HCT116 (cell line): ENCODE measurements at regions not wholly inside any gene's neighbourhood (a gene's known extent, or its start where the extent isn't known, plus 50 kb on each side); places are given as distances from the start of the nearest gene placed in this dataset.

Source experiments
- ATAC-seq: fragments of 200-7000 bp; cut with Tn5 transposase; 2 replicates; pipeline ENCODE4 v1.9.1; 2020; ENCODE audit warnings: mild to moderate bottlenecking, moderate library complexity
- BruUV-seq: library from RNA; stranded (reverse); fragments of 400-500 nt; replicated peaks from 2 replicates; lab custom pipeline; 2021; lab: Mats Ljungman, UMichigan
- CTCF ChIA-PET: fragments of 300-600 bp; sonication (Branson Sonifier 250); formaldehyde crosslinking; loops from one replicate; lab custom pipeline; 2021; ENCODE audit warnings: antibody characterized with exemption; lab: Charles Lee
- POLR2A ChIA-PET: fragments of 300-600, 350-600 bp; sonication (Branson Sonifier 250); formaldehyde crosslinking; loops from one replicate; lab custom pipeline; 2021; ENCODE audit warnings: antibody characterized with exemption; lab: Charles Lee
- RAD21 ChIA-PET, 2 experiments: fragments of 300-600 bp; sonication (Branson Sonifier 250); formaldehyde crosslinking; loops; one replicate each; lab custom pipeline; 2023; ENCODE audit warnings: low total read pairs in 2 of 2; ENCODE audit not compliant: uncharacterized antibody in 2 of 2, unreplicated experiment in 2 of 2, low non-redundant PET in 1 of 2; lab: Charles Lee
- DNase-seq: peaks from one replicate; pipeline ENCODE4 v3.0.0-alpha.2; 2010; ENCODE audit warnings: low read depth, low spot score
- H2AFZ ChIP-seq: fragments of 200-600 bp; shearing (Covaris generic), sonication (generic); 2 replicates; pipeline ENCODE4 v1.6.1; 2017; ENCODE audit warnings: low read depth, mixed run types, mixed read lengths, antibody characterized with exemption, low read length; ENCODE audit not compliant: poor library complexity, severe bottlenecking
- H3K27ac ChIP-seq: 2 replicates; pipeline ENCODE4 v1.5.1; 2012; ENCODE audit warnings: low read depth, low read length
- H3K27me3 ChIP-seq: fragments of 200-600 bp; sonication (generic); 2 replicates; pipeline ENCODE4 v1.6.1; 2016; ENCODE audit warnings: mixed run types, low read length, mixed read lengths; ENCODE audit not compliant: insufficient read depth
- H3K36me3 ChIP-seq, 2 experiments: fragments of 200-500 bp in 1 of 2; fragments of 200-600 bp in 1 of 2; sonication (Bioruptor generic) in 1 of 2; sonication (generic) in 1 of 2; 2 replicates each; pipeline versions ENCODE4 v1.5.1 to v1.6.1; 2014 to 2016; ENCODE audit warnings: low read length in 2 of 2, inconsistent platforms in 1 of 2, mixed read lengths in 1 of 2, mixed run types in 1 of 2; ENCODE audit not compliant: insufficient read depth in 2 of 2, control insufficient read depth in 1 of 2
- H3K4me1 ChIP-seq, 2 experiments: fragments of 200-600 bp in 1 of 2; sonication (generic) in 1 of 2; 2 replicates each; pipeline versions ENCODE4 v1.5.1 to v1.6.1; 2012 to 2017; ENCODE audit warnings: low read length in 2 of 2, inconsistent platforms in 1 of 2, mild to moderate bottlenecking in 1 of 2, mixed read lengths in 1 of 2, mixed run types in 1 of 2, moderate library complexity in 1 of 2; ENCODE audit not compliant: insufficient read depth in 2 of 2, control insufficient read depth in 1 of 2
- H3K4me2 ChIP-seq: fragments of 200-600 bp; sonication (generic); 2 replicates; pipeline ENCODE4 v1.6.1; 2017; ENCODE audit warnings: mixed run types, low read length, mixed read lengths
- H3K4me3 ChIP-seq, 2 experiments: fragments of 200-600 bp in 1 of 2; sonication (generic) in 1 of 2; replicated peaks in 1 of 2; 2 replicates each; pipeline ENCODE4 v1.5.1; 2011 to 2016; ENCODE audit warnings: low read length in 2 of 2, control low read depth in 1 of 2, low read depth in 1 of 2, mild to moderate bottlenecking in 1 of 2, mixed read lengths in 1 of 2, mixed run types in 1 of 2
- H3K79me2 ChIP-seq: fragments of 200-600 bp; sonication (generic); 2 replicates; pipeline ENCODE4 v1.6.1; 2017; ENCODE audit warnings: mild to moderate bottlenecking, mixed run types, low read length, moderate library complexity, mixed read lengths; ENCODE audit not compliant: insufficient read depth
- H3K9ac ChIP-seq: fragments of 200-600 bp; sonication (generic); 2 replicates; pipeline ENCODE4 v1.6.1; 2016; ENCODE audit warnings: low read length, mixed read lengths
- H3K9me2 ChIP-seq: fragments of 200-600 bp; sonication (generic), shearing (Covaris generic); 2 replicates; pipeline ENCODE4 v1.6.1; 2017; ENCODE audit warnings: mixed run types, mild to moderate bottlenecking, moderate library complexity; ENCODE audit not compliant: insufficient read depth
- H3K9me3 ChIP-seq, 2 experiments: fragments of 200-500 bp in 1 of 2; fragments of 200-600 bp in 1 of 2; sonication (Bioruptor generic) in 1 of 2; sonication (generic) in 1 of 2; 2 replicates each; pipeline ENCODE4 v1.6.1; 2014 to 2017; ENCODE audit warnings: low read length in 2 of 2, mixed read lengths in 2 of 2, inconsistent platforms in 1 of 2, low read depth in 1 of 2, mild to moderate bottlenecking in 1 of 2, mixed run types in 1 of 2, moderate library complexity in 1 of 2; ENCODE audit not compliant: control insufficient read depth in 1 of 2, insufficient read depth in 1 of 2
- H4K20me1 ChIP-seq: fragments of 200-600 bp; sonication (generic), shearing (Covaris generic); 2 replicates; pipeline ENCODE4 v1.6.1; 2017; ENCODE audit warnings: mixed run types, mild to moderate bottlenecking, moderate library complexity; ENCODE audit not compliant: insufficient read depth
- ATF3 ChIP-seq: IDR thresholded peaks from 2 replicates; pipeline ENCODE4 v1.6.1; 2012
- CBX3 ChIP-seq: IDR thresholded peaks from 2 replicates; pipeline ENCODE4 v1.6.1; 2012; ENCODE audit warnings: low read depth
- CEBPB ChIP-seq: IDR thresholded peaks from 2 replicates; pipeline ENCODE4 v1.6.1; 2012; ENCODE audit warnings: low read depth
- CTCF ChIP-seq, 3 experiments: fragments of 200-600 bp in 1 of 3; sonication (generic) in 1 of 3; IDR thresholded peaks in 2 of 3; conservative IDR thresholded peaks in 1 of 3; 2 replicates each; pipeline ENCODE4 v1.5.1; 2012 to 2017; ENCODE audit warnings: low read depth in 2 of 3, low read length in 2 of 3, antibody characterized with exemption in 1 of 3, borderline replicate concordance in 1 of 3, control low read depth in 1 of 3, mild to moderate bottlenecking in 1 of 3, mixed read lengths in 1 of 3, mixed run types in 1 of 3, moderate library complexity in 1 of 3; ENCODE audit not compliant: insufficient read depth in 1 of 3
- EGR1 ChIP-seq: IDR thresholded peaks from 2 replicates; pipeline ENCODE4 v1.6.1; 2012; ENCODE audit warnings: low read depth
- ELF1 ChIP-seq: IDR thresholded peaks from 2 replicates; pipeline ENCODE4 v1.6.1; 2012; ENCODE audit warnings: low read depth, borderline replicate concordance
- EZH2 ChIP-seq: fragments of 200-600 bp; sonication (generic); IDR thresholded peaks from 2 replicates; pipeline ENCODE4 v1.6.1; 2017; ENCODE audit warnings: antibody characterized with exemption, mixed run types
- JUND ChIP-seq: IDR thresholded peaks from 2 replicates; pipeline ENCODE4 v1.6.1; 2012
- POLR2AphosphoS5 ChIP-seq: IDR thresholded peaks from 2 replicates; pipeline ENCODE4 v1.6.1; 2011; ENCODE audit warnings: mild to moderate bottlenecking, low read depth, low read length, moderate library complexity
- RAD21 ChIP-seq: IDR thresholded peaks from 2 replicates; pipeline ENCODE4 v1.6.1; 2012; ENCODE audit warnings: low read depth, mild to moderate bottlenecking
- SIN3A ChIP-seq: IDR thresholded peaks from 2 replicates; pipeline ENCODE4 v1.6.1; 2012; ENCODE audit warnings: low read depth
- SP1 ChIP-seq: IDR thresholded peaks from 2 replicates; pipeline ENCODE4 v1.6.1; 2012; ENCODE audit warnings: low read depth
- SRF ChIP-seq: IDR thresholded peaks from 2 replicates; pipeline ENCODE4 v1.6.1; 2012; ENCODE audit warnings: low read depth
- TCF7L2 ChIP-seq: IDR thresholded peaks from 2 replicates; pipeline ENCODE4 v1.7.0; 2011; ENCODE audit warnings: borderline replicate concordance, inconsistent platforms; ENCODE audit not compliant: insufficient read depth, insufficient read length; ENCODE audit errors: extremely low read depth
- YY1 ChIP-seq: IDR thresholded peaks from 2 replicates; pipeline ENCODE4 v1.6.1; 2011; ENCODE audit warnings: low read length, low read depth, moderate library complexity, mild to moderate bottlenecking; ENCODE audit not compliant: insufficient replicate concordance; ENCODE audit errors: extremely low read depth
- ZFX ChIP-seq: fragments of 450-650 bp; IDR thresholded peaks from 2 replicates; pipeline ENCODE4 v1.6.1; 2017
- ZNF274 ChIP-seq: fragments of 200-500 bp; sonication (Bioruptor generic); IDR thresholded peaks from 2 replicates; pipeline ENCODE4 v1.6.1; 2014; ENCODE audit warnings: mild to moderate bottlenecking, low read depth, low read length, inconsistent platforms
- intact Hi-C: fragments of 100-400 bp; cut with micrococcal nuclease; formaldehyde crosslinking; loops from 2 replicates; pipeline ENCODE4 v1.10.0; 2022

GRCh38 chr19:28609091-28609755 is 603.7 kb downstream of the UQCRFS1 start:
- peaks cover 0 to 19% of the 10 kb centered on the region in 2 experiments; a peak in 2 of 4 replicates for H3K9me3 ChIP-seq
- BruUV-seq, result no TSS peak
- no peak overlapping the region for H3K4me3 ChIP-seq
- ATAC-seq, result no peak
- ChIA-PET CTCF (no interaction called here), POLR2A (no interaction called here), RAD21 (no interaction called here)
- H3K79me2 ChIP-seq, result no peaks in the 10 kb centered on the region
- no peaks in the 10 kb centered on the region for H3K4me1 ChIP-seq
- H2AFZ ChIP-seq, result no peak overlapping the region
- no peaks in the 10 kb centered on the region for H3K27me3 ChIP-seq
- no peaks in the 10 kb centered on the region for H3K36me3 ChIP-seq
- no peaks in the 10 kb centered on the region for H4K20me1 ChIP-seq
- no peak for TF ChIP-seq ZFX
- TF ChIP-seq EGR1, result no peak
- TF ChIP-seq YY1, result no peak
- TF ChIP-seq JUND, result no peak
- TF ChIP-seq CEBPB, result no peak
- no peak for TF ChIP-seq SIN3A
- no peak for TF ChIP-seq EZH2
- TF ChIP-seq CTCF (IDR thresholded peaks at IDR 0.05 in 2 of 3, conservative IDR thresholded peaks at IDR 0.05 in 1 of 3; ENCODE audit: borderline replicate concordance in 1 of 3, insufficient read depth in 1 of 3, low read depth in 2 of 3, low read length in 2 of 3), result no peak
- no peak for TF ChIP-seq CBX3
- DNase-seq, result no peak
- no peak overlapping the region for H3K9ac ChIP-seq
- intact Hi-C loops, result no loop called here
- H3K27ac ChIP-seq, result no peak overlapping the region
- no peaks in the 10 kb centered on the region for H3K9me2 ChIP-seq
- H3K4me2 ChIP-seq, result no peak overlapping the region

- Histone ChIP-seq H3K4me2 (no peak overlapping the region), H3K9me3 (peaks cover 0 to 18% of the 10 kb centered on the region in 2 experiments; a peak in 2 of 4 replicates), H3K36me3 (no peaks in the 10 kb centered on the region), H3K27ac (no peak overlapping the region), H3K27me3 (no peaks in the 10 kb centered on the region), H3K9me2 (no peaks in the 10 kb centered on the region), H3K79me2 (no peaks in the 10 kb centered on the region), H2AFZ (no peak overlapping the region), H3K9ac (no peak overlapping the region), H3K4me3 (no peak overlapping the region), H3K4me1 (no peaks in the 10 kb centered on the region), H4K20me1 (no peaks in the 10 kb centered on the region)
- no peak for DNase-seq
- no TSS peak for BruUV-seq
- CTCF ChIA-PET, result no interaction called here
- intact Hi-C loops, result no loop called here
- POLR2A ChIA-PET, result no interaction called here
- ATAC-seq, result no peak
- RAD21 ChIA-PET, result no interaction called here
- TF ChIP-seq YY1 (no peak), EZH2 (no peak), ZFX (no peak), TCF7L2 (no peak), SP1 (no peak), ATF3 (no peak), ELF1 (no peak), RAD21 (no peak), ZNF274 (no peak), EGR1 (no peak), CEBPB (no peak), SRF (no peak), POLR2AphosphoS5 (no peak), CTCF (IDR thresholded peaks at IDR 0.05 in 2 of 3, conservative IDR thresholded peaks at IDR 0.05 in 1 of 3; ENCODE audit: borderline replicate concordance in 1 of 3, insufficient read depth in 1 of 3, low read depth in 2 of 3, low read length in 2 of 3) (no peak)
Measured at GRCh38 chr19:28608292-28608691, 604.7 kb downstream of the UQCRFS1 start.
